T-helper 1 cell (primary cell): ENCODE measurements at regions not wholly inside any gene's neighbourhood (a gene's known extent, or its start where the extent isn't known, plus 50 kb on each side); places are given as distances from the start of the nearest gene placed in this dataset.
"Not testable (repeated sequence)": the region's sequence is repeated elsewhere in the genome, so short reads cannot be mapped to it uniquely, and the experiment has no call there.

Source experiments
- DNase-seq, 5 donors: peaks; one replicate each; pipeline ENCODE4 v3.0.0-alpha.2; 2012 to 2020

GRCh38 chr18:27361477-27361876 is 176.4 kb upstream of the CHST9 start:
- no peak for DNase-seq

GRCh38 chr18:27355308-27355707 is 170.2 kb upstream of the CHST9 start:
- no peak for DNase-seq

- no peak for DNase-seq
Observed at GRCh38 chr18:27353273-27353672, 168.2 kb upstream of the CHST9 start.

- no peak for DNase-seq
Observed at GRCh38 chr18:27349284-27349882, 164.3 kb upstream of the CHST9 start.

- no peak for DNase-seq
Observed at GRCh38 chr18:27331606-27332005, 146.5 kb upstream of the CHST9 start.

GRCh38 chr18:27314996-27315395 is 129.9 kb upstream of the CHST9 start:
- DNase-seq, result no peak

- DNase-seq, result no peak
Observed at GRCh38 chr18:27313678-27314077, 128.6 kb upstream of the CHST9 start.

GRCh38 chr18:27312853-27313252 is 127.7 kb upstream of the CHST9 start:
- DNase-seq, result no peak

- DNase-seq, result no peak
Observed at GRCh38 chr18:27312153-27312552, 127.0 kb upstream of the CHST9 start.

GRCh38 chr18:27311114-27311513 is 126.0 kb upstream of the CHST9 start:
- DNase-seq, result no peak

GRCh38 chr18:27301615-27302378 is 116.7 kb upstream of the CHST9 start:
- DNase-seq, result no peak

GRCh38 chr18:27298214-27298804 is 113.2 kb upstream of the CHST9 start:
- DNase-seq, result no peak

GRCh38 chr18:27285973-27286562 is 101.0 kb upstream of the CHST9 start:
- not testable (repeated sequence) for DNase-seq

- DNase-seq, result no peak
Observed at GRCh38 chr18:27278131-27278530, 93.0 kb upstream of the CHST9 start.

GRCh38 chr18:27277554-27277953 is 92.4 kb upstream of the CHST9 start:
- no peak for DNase-seq

- no peak for DNase-seq
Observed at GRCh38 chr18:27276886-27277285, 91.8 kb upstream of the CHST9 start.

- no peak for DNase-seq
Observed at GRCh38 chr18:27276479-27276878, 91.4 kb upstream of the CHST9 start.

- no peak for DNase-seq
Observed at GRCh38 chr18:27274901-27275300, 89.8 kb upstream of the CHST9 start.

GRCh38 chr18:27270508-27270907 is 85.4 kb upstream of the CHST9 start:
- no peak for DNase-seq

- no peak for DNase-seq
Observed at GRCh38 chr18:27263369-27263768, 78.3 kb upstream of the CHST9 start.

- DNase-seq, result no peak
Observed at GRCh38 chr18:27261769-27262549, 76.9 kb upstream of the CHST9 start.

GRCh38 chr18:27253571-27253970 is 68.5 kb upstream of the CHST9 start:
- no peak for DNase-seq

- DNase-seq, result no peak
Observed at GRCh38 chr18:27250471-27250870, 65.4 kb upstream of the CHST9 start.
